Left lobe of liver (tissue), 2 donors: ENCODE measurements at regions not wholly inside any gene's neighbourhood (a gene's known extent, or its start where the extent isn't known, plus 50 kb on each side); places are given as distances from the start of the nearest gene placed in this dataset.
A peak's percentile ranks its signal among the peaks of the same experiment; 100 is the strongest.
"Not testable (repeated sequence)": the region's sequence is repeated elsewhere in the genome, so short reads cannot be mapped to it uniquely, and the experiment has no call there.

Source experiments
- ATAC-seq: fragments of 200-7000 bp; cut with Tn5 transposase; one replicate; pipeline ENCODE4 v1.9.1; 2020; ENCODE audit warnings: mild to moderate bottlenecking, moderate library complexity
- DNase-seq: peaks from one replicate; pipeline ENCODE4 v3.0.0-alpha.2; 2020; ENCODE audit warnings: low spot score
- donor health status: DM: no; HTN: no; CAD: no; lungs with moderate emphysema.
- donor health status: DM: no; HTN: yes; CAD: no.

DNA sequence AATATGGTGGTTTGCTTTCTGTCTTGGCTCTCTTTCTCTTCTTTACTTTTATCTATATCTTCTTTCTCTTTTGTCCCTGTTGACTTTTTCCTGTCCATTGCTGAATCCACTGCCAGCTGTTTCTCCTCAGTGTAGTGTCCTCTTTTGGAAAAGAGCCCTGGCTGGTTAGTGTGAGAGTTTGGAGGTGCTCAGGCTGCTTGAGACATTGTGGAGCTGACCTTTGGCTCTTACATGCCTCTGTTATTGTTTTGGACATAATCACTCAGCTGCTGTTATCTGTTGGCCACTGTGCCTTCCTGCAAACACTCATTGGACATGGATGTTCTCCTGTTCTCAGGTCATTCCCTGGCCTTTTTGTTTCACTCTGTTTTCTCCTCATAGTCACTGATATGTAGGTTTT, 295.4 kb upstream of the RIOK2 start:
- ATAC-seq (peak; percentile 36), DNase-seq (no peak)

DNA sequence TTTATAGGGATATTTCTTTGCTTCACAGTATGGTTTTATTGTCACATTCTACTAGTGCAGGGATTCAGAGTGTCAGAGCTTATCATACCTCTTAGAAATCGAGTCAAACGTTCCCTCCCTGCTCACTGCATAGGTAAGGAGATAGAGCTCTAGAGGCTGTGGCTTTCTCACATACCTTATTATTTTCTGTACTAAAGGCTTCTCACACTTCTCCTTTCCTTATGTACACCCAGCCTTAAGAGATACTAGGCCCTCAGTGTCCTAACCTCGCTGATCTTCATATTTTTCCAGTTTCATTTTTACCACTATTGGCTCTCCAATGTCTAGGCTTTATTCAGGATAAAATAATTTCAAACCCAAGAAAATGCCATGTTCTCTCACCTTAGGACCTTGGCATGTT, 297.3 kb upstream of the RIOK2 start:
- no peak for DNase-seq
- no peak for ATAC-seq

DNA sequence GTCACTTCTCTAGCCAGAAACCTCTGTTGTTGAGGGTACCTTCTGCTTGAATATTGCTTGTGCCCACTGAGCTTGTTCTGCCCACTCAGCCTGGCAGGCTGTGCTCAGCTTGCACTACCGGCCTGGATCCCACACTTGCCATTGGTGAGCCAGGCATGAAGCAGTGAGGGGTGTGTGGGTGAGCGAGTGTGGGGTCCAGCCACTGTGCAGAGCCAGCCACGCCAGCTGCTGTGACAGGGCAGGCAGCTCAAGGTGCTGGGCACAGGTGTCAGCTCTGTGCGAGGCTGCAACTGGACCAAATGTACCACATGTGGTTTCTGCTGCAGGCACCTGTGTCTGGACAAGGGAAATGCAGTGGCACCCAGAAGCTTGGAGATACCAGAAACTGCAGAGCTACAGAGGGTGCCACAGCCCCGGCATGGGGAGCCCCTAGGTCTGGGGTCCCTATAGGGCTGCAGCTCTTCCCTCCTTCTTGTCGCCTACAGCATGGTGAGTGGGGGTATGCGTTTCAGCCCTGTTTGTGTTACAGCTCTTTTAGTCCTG, 305.1 kb upstream of the RIOK2 start:
- ATAC-seq, result no peak
- no peak for DNase-seq

DNA sequence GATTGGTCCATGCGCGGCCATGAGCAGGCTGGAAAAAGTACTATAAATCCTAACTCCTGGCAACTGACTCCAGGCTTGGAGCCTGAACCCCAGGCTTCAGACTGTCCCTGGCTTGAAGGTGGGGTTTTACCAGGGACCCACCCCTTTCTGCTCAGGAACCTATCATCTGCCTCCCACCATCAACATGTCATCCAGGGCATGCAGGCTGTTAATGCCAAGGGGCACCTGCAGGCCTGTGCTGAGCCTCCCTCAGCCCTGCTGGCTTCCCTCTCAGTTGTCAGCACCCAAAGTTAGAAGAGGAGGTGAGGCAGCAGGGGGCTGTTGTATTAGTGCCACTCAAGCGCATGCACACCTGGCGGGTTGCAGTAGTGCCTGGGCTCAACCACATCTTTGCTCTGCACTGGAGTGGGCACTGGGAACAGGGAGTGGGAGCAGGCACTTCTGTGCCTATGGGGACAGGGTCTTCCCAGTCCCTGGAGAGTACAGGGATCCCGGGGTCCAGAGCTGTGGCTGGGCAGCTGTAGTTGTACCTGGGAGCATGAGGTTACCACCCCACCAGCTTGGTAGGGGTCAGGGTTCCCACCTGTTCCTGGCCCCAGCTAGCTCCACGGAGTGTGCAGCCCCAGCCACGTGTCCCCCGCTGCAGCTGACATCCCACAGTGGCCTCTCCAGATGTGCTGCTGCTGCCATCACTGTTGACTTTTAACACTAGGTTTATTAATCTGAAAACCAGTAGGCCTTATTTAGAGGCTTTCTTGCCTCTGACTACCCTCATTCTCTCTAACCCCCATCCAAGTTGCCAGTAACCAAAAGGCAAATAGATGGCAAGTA, 306.2 kb upstream of the RIOK2 start:
- ATAC-seq (no peak), DNase-seq (no peak)

DNA sequence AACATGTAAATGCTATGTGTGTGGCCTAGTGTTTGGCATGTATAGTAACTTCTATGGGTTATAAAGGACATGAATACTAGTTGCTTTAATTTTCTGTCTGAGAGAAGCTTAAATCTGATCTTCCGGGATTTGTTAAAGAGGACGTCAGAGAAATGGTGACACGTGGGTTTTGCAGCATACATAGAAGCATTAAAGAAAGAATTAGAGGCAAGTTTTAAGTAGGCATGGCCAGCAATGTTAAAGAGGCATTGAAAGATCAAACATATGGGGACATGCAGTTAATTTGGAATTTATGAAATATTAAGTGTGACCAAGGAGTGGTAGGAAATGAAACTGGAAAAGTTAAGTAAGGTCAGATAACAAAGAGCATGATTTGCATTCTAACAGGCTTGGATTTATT, 311.4 kb upstream of the RIOK2 start:
- DNase-seq (no peak), ATAC-seq (no peak)

DNA sequence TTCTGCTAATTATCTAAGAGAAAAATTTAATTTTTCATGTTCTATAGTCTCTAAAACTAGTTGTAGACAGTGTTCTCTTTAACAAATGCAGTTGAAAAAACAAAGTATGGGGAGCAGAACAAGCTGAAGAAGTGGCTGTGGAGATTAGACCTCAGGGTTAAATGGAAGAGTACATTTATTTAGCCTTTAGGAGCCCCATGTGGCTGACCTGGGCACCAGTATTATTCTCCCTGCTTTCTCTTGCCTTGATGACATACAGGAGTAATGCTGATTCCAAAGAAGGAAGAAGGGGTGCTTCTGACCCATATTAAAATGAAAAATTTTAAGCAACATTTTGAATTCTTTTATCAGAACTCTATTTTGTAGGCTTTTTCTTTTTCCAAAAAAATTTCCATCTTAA, 312.3 kb upstream of the RIOK2 start:
- no peak for DNase-seq
- ATAC-seq, result no peak

DNA sequence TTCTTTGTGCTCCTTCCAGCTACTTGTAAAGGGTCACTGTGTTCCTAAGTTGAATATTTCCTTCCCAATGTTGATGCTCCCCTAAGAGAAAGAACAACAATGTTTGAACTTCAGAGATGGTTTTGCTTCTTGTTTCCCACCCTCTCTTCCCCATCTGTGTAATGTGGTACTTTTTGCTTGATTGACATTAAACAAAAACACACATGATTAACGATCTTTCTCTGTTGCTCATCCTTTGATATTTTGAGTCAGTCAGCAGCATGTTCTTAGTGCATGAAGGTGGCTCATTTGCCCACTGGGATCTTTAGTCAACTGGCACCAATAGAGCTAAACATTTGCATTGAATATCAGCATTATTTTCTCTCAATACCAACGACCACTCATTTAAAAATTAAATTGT, 313.0 kb upstream of the RIOK2 start:
- ATAC-seq (no peak), DNase-seq (no peak)

DNA sequence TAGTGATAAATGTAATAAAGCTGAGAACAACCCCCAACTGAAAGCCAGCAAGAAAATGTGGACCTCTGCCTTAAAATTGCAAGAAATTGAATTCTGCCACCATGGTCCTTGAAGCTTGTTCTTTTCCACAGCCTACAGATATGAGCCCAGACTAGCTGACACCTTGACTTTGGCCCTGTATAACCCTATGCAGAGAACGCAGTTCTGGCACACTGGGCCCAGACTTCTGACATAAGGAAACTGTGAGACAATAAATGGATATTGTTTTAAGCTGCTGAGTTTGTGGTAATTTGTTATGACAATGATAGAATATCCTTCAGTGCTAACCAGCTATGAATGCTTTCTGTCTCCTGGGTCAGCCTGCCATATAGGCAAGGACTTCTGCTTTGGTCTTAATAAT, 315.6 kb upstream of the RIOK2 start:
- no peak for DNase-seq
- no peak for ATAC-seq

DNA sequence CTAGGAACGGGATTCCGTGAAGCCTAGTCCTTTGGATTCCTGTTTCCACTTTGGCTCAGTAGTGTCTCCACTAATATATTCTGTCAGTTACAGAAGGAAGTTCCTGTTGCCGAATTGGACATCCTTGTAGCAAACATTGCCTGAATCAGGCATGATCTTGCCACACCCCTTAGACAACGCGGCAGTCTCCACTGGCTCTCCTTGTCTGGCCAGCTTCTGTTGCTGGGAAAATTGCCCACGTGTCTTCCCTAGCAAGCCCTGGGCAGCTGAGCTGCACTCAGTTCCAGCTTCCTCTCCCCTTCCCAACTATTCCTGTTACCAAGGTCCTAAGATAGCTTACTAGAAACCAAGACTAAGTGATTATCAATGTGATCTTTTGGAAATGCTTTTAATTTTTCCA, 316.6 kb upstream of the RIOK2 start:
- DNase-seq, result no peak
- ATAC-seq, result no peak

DNA sequence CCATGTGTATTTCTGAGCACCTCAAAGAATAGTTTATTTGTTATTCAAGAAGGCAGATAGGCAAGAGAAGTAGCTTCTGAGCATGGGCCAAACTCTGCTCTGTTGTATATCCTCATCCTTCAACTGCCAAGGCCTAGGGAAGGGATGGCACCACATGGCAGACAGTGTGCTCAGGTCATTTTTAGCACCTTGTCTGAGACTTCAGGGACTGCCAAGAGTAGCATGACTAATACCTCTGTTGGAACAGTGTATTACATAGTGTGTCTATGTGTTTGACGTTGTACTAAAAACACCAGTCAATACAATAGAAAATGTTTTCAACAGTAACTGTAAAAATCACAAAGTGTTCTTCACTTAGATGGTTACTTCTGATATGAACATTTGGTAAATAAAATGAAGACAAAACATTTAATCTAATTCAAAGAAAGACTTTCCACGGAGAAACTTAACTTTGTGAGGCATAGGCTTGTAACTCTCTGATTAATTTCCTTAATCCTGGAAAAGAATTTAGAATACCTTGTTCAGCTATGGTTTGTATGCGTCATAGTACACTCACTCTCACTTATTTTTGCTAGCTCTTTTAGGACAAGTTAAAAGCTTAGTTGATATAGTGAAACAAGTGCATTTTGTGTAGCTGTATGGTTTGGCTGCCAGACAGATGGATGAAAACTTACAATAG, 318.4 kb upstream of the RIOK2 start:
- no peak for ATAC-seq
- no peak for DNase-seq

DNA sequence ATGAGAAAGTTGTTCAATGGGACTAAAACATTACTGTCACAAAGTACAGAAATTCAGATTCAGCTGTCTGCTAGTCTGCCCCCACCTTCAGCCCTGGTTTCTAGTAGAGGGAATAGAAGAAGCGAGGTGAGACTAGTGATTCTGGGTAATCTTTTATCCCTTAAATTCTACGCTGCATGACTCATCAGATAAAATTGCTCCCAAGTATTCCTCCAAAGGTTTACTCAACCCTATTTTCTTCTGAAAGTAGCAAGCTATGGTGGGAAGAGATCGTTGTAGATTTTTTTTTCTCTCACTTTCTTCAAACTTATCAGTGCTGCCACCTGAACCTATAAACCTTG, 318.9 kb upstream of the RIOK2 start:
- ATAC-seq, result no peak
- no peak for DNase-seq

DNA sequence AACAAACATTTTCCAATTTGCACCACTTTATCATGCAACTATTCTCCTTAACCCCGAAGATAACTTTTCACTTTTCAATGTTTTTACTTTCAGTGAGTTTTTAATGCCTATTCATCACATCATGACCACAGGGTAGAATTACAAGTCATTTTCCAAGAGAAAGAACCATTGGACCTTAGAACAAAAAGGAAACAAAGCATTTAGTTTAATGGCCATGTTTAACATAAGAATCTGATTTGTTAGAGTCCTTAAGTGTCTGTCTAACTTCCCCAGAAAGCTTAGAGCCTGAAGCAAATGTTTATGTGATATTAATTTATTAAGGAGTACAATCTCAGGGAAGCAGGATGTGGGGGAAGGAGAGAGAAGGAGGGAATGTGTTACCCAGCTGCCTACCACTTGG, 325.8 kb upstream of the RIOK2 start:
- no peak for ATAC-seq

DNA sequence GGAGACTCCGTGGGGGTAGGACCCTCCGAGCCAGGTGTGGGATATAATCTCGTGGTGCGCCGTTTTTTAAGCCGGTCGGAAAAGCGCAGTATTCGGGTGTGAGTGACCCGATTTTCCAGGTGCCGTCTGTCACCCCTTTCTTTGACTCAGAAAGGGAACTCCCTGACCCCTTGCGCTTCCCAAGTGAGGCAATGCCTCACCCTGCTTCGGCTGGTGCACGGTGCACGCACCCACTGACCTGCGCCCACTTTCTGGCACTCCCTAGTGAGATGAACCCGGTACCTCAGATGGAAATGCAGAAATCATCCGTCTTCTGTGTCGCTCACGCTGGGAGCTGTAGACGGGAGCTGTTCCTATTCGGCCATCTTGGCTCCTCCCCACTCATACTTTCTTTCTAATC, 336.5 kb upstream of the RIOK2 start:
- not testable (repeated sequence) for ATAC-seq, DNase-seq

More for the DNA sequence above, 325.8 kb upstream of the RIOK2 start:
- DNase-seq, result no peak

DNA sequence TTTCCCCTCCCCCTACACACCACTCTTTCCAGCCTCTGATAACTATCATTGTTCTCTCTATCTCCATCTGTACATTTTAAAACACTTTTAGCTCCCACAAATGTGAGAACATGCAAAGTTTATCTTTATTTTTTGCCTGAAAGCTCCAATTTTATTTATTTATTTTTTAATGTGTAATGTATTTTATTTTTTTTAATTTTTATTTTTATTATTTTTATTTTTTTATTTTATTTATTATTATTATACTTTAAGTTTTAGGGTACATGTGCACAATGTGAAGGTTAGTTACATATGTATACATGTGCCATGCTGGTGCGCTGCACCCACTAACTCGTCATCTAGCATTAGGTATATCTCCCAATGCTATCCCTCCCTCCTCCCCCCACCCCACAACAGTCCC, 340.3 kb upstream of the RIOK2 start:
- not testable (repeated sequence) for DNase-seq, ATAC-seq

DNA sequence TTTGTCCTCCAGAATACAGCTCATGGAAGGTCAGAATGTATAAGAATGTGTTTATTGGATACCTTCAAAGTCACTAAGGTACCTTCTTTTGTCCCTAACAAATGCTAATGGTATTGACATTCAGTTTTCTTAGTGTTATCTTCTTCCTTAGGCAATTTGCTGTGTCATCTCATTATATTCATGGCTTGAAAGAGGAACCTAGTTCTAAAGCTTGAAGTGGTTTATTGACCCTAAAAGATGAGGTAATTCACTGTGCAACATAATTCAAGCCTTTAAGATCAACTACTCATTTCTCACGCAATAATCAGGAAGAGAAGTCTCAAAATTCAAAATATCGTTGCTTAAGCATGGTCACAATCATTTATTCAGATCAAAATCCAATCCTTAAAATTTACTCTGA, 342.7 kb upstream of the RIOK2 start:
- ATAC-seq (no peak), DNase-seq (no peak)

DNA sequence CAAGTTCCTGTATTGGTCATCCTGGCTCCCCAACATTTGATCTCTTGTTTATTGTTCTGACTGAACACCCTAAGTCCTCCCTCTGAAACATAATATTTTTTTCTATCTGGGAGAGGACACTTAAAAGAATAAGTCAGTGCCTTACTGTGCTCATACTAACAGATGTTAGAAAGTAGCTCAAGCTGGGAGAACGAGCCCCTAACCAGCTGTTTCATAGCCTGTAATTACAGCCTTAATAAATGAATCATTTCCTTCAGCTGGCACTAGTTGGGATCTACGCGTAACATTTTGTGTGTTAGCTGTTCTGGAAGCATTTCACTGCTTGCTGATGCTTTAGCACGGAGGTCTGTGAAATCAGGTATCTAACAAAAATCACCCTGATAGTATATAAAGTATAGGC, 345.9 kb upstream of the RIOK2 start:
- DNase-seq, result no peak
- ATAC-seq, result no peak

DNA sequence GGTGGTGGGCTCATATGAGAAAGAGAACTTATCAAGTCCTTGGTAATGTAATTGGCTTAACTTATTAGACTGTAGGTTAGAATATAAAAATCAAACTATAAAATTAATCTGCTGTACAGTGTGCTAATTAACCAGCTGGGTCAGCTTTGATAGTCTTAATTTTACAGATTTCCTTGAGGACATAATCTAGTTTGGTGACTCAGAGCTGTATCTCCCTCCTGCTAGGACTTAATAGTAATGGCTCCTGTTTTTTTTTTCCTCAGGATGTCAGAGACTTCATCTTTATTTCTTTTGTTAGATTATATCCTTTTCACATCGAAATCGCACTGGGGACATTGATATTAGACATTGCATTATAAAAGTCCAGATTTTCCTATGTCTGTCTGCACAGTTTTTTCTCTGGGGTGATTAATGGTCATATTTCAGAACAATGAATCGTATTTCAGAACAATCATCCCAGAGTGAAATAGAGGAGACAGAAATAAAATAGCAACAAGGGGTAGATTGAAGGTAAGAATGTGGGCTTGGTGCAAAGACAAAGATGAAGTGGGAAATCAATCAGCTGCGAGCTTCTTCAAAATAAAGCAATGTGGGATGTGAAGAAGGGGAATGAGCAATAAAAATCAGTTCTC, 346.4 kb upstream of the RIOK2 start:
- no peak for ATAC-seq
- no peak for DNase-seq

DNA sequence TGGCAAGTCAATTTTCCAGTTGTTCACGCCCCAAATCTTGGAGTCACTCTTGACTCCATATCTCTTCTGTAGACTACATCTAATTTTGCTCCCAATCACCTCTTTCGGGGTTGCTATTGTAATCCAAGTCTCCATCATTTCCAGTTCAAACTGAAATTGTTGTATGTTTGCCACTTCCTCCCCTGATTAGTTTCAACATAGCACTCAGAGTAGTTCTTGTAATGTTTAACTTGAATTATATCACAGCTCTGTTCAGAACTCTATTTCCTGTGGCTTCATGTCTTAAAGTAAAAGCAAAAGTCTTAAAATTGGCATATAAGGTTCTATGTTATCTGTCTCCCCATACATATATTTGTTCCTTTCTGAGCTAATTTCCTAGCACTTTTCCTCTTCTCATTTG, 348.5 kb upstream of the RIOK2 start:
- DNase-seq, result no peak
- ATAC-seq, result no peak

DNA sequence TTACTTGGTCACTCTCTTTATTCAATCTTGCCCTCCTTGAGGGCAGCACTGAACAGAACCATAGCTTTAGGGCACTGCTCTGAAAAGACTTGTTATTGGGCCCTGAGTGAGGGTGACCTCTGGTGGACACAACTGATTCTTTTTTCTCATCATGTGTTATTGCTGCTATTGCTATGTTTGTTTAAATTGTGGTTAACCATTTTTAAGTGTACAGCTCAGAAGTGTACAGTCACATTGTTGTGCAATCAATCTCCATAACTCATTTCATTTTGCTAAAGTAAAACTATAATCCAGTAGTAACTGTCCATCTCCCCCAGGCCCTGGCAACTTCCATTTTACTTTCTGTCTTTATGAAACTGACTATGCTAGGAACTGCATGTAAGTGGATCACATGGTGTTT, 351.1 kb upstream of the RIOK2 start:
- ATAC-seq, result peak; percentile 99
- peak; percentile 47 for DNase-seq

DNA sequence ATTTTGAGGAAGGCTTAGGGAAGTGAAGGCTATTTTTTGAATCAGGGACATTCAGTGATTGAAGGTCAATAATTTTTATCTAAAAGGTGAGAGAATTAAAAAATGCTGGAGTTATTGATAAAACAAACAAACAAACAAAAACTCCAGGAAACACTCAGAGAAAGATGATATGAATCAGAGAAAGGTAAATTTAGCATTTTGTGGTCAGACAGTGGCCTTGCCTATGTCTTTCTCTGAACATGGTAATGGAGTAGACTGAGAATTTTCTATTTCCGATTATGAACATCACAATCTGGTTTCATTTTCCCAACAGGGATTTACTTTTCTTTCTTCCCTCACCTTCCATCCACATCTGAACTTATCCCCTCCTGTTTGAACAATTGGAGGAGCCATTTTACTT, 353.6 kb upstream of the RIOK2 start:
- DNase-seq (no peak), ATAC-seq (no peak)

DNA sequence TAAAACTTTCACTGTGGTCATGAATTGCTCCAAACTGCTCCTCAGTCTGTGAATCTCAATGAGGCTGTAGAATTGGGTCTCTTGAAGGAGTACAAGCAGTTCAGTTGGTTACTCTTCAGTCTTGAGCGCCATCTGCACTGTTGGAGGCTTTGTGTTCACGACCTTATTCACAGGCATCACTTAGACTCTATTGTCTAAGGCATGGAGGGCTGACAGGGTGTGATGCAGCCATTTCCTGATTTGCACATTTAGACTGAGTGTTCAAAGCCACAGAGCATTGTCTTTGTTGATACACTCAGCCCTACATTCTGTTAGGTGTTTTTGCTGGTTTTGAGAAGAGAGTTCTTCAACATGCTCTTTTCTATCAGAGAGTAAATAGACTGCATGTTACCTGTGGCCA, 355.9 kb upstream of the RIOK2 start:
- ATAC-seq (no peak), DNase-seq (no peak)

DNA sequence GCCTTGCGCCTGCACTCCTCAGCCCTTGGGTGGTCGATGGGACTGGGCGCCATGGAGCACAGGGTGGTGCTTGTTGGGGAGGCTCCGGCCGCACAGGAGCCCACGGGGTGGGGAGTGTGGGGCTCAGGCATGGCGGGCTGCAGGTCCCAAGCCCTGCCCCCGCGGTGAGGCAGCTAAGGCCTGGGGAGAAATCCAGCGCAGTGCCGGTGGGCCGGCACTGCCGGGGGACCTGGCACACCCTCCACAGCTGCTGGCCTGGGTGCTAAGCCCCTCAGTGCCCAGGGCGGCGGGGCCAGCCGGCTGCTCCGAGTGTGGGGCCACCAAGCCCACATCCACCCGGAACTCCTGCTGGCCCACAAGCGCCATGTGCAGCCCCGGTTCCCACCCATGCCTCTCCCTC, 358.8 kb upstream of the RIOK2 start:
- DNase-seq, result no peak
- ATAC-seq, result no peak
